Neural crest cell (in vitro differentiated cells): ENCODE measurements at regions not wholly inside any gene's neighbourhood (a gene's known extent, or its start where the extent isn't known, plus 50 kb on each side); places are given as distances from the start of the nearest gene placed in this dataset.

Experiments
- DNase-seq: peaks from one replicate; pipeline ENCODE4 v3.0.0; 2021; ENCODE audit warnings: low read depth, mixed read lengths, low spot score
- H3K27ac Mint-ChIP-seq: one replicate; pipeline ENCODE4 v1.8.0; 2021; ENCODE audit warnings: mild to moderate bottlenecking, mixed read lengths; ENCODE audit not compliant: unreplicated experiment
- H3K27me3 Mint-ChIP-seq: 2 replicates; pipeline ENCODE4 v1.8.0; 2021; ENCODE audit warnings: low read depth, mild to moderate bottlenecking, mixed read lengths
- H3K36me3 Mint-ChIP-seq: 2 replicates; pipeline ENCODE4 v1.8.0; 2021; ENCODE audit warnings: low read depth, mild to moderate bottlenecking, mixed read lengths
- H3K4me1 Mint-ChIP-seq: 2 replicates; pipeline ENCODE4 v1.8.0; 2021; ENCODE audit warnings: mixed read lengths
- H3K4me3 Mint-ChIP-seq: one replicate; pipeline ENCODE4 v1.8.0; 2021; ENCODE audit warnings: mild to moderate bottlenecking, mixed read lengths
- H3K9me3 Mint-ChIP-seq: 2 replicates; pipeline ENCODE4 v1.8.0; 2021; ENCODE audit warnings: mixed read lengths
- TF ChIP-seq, protein P1 (sequence below): fragments of 200-600 bp; sonication (generic); conservative IDR thresholded peaks from 2 replicates; pipeline ENCODE4 v1.5.0; 2021; ENCODE audit warnings: antibody characterized with exemption, mild to moderate bottlenecking

DNA sequence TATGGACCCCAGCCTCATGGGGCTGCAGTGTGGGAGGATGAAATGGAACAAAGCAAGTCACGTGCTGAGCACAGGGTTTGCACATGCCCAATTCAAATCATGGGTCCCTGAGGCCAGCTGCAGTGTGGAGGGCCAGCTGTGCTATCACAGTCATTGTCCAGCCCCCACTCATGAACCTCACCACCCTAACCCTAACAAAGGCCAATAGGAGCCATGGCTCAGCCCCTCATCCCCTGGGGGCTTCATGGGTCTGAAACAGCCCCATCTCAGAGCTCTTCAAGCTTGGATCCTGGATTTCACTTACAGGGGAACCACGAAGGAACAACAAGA is 125.6 kb upstream of the MAFB start:
- Mint-ChIP-seq H3K36me3 (no peaks in the 10 kb centered on the region), H3K9me3 (peaks cover 4% of the 10 kb centered on the region), H3K27ac (peak overlapping the region; percentile 35), H3K4me3 (no peak overlapping the region), H3K27me3 (peaks cover 2% of the 10 kb centered on the region), H3K4me1 (peaks cover 9% of the 10 kb centered on the region)
- TF ChIP-seq, protein P1, sequence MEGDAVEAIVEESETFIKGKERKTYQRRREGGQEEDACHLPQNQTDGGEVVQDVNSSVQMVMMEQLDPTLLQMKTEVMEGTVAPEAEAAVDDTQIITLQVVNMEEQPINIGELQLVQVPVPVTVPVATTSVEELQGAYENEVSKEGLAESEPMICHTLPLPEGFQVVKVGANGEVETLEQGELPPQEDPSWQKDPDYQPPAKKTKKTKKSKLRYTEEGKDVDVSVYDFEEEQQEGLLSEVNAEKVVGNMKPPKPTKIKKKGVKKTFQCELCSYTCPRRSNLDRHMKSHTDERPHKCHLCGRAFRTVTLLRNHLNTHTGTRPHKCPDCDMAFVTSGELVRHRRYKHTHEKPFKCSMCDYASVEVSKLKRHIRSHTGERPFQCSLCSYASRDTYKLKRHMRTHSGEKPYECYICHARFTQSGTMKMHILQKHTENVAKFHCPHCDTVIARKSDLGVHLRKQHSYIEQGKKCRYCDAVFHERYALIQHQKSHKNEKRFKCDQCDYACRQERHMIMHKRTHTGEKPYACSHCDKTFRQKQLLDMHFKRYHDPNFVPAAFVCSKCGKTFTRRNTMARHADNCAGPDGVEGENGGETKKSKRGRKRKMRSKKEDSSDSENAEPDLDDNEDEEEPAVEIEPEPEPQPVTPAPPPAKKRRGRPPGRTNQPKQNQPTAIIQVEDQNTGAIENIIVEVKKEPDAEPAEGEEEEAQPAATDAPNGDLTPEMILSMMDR = no peak
- DNase-seq = no peak

DNA sequence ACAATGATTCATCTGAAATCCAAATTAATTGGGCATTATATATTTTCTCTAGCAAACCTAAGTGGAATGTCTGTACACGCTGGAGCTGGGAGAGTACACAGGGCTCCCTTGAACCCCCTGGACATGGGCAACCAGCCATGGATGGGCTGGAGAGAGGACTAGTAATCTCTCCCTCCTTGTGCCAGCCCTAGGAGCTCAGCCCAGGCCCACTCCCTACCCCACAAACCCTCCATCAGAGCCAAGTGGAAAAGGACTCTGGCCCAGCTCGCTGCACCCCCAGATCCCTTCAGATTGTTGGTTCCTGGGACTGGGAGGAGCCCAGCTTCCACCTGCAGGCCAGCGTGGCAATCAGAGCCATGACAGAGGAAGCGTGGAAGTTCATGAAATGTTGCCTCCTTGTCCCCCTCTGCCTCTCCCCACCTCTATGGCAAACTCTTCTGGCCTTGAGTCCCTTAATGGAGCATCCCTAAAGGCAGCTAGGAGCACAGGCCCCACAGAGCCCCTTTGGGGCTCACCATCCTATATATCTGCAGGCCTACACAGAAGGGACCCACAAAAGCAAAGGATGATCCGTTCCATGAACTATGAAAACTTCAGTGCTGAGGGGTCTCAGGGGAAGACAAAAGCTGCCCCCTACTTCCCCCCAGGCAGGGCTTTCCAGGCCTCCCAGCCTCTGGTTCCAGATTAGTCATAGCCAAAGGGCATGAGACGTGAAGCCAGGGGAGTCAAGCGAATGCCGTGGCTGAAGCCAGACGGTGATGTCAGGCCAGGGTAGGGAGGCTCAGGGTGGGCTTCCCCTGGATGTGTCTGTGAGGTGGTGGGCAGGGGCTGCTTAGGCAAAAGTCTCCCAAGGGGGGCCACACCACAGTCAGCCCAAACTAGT is 126.4 kb upstream of the MAFB start:
- no peak overlapping the region for H3K4me3 Mint-ChIP-seq
- DNase-seq = no peak
- no peaks in the 10 kb centered on the region for H3K36me3 Mint-ChIP-seq
- TF ChIP-seq, protein P1 = no peak
- H3K9me3 Mint-ChIP-seq = peaks cover 4% of the 10 kb centered on the region
- H3K4me1 Mint-ChIP-seq = peaks cover 9% of the 10 kb centered on the region
- peaks cover 2% of the 10 kb centered on the region for H3K27me3 Mint-ChIP-seq
- H3K27ac Mint-ChIP-seq = no peak overlapping the region

DNA sequence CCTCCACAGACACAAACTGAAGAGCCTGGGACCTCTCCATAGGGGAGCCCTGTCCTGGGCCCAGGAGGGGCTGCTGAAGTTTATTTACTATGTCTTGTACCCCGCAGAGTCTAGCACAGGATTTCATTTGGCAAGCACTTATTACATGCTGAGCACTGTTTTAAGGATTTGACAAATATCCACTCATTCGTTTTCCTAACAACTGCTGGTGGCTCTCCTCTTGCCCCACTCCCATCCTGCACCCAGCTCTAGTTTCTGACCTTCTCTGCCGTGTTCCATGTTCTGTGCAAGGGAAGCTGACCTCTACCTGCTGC is 127.0 kb upstream of the MAFB start:
- Mint-ChIP-seq H3K27ac (no peak overlapping the region), H3K4me3 (no peak overlapping the region), H3K27me3 (peaks cover 2% of the 10 kb centered on the region), H3K36me3 (no peaks in the 10 kb centered on the region), H3K4me1 (peaks cover 9% of the 10 kb centered on the region), H3K9me3 (peaks cover 4% of the 10 kb centered on the region)
- no peak for DNase-seq
- TF ChIP-seq, protein P1 = no peak

DNA sequence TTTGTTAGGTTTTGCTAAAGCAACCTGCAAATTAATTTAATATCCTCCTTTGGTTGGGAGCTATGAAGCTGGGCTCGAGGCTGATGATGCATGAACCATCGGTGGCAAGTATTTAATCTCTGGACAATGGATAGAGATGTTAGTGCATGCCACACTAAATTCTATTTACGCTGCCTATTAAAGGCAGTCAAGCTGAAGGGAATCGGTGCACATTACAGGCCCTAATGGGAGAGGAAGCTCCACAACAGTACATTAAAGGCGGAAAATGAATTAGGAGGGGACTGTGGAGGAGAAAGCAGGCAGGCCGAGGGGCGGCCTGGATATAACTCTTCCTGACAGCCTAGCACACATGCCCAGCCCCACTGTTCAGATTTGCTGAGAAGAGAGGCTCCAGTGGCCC is 132.4 kb upstream of the MAFB start:
- peaks cover 5% of the 10 kb centered on the region for H3K27me3 Mint-ChIP-seq
- no peak for DNase-seq
- peaks cover 7% of the 10 kb centered on the region for H3K4me1 Mint-ChIP-seq
- TF ChIP-seq, protein P1 = no peak
- no peak overlapping the region for H3K27ac Mint-ChIP-seq
- peaks cover 4% of the 10 kb centered on the region for H3K9me3 Mint-ChIP-seq
- no peak overlapping the region for H3K4me3 Mint-ChIP-seq
- no peaks in the 10 kb centered on the region for H3K36me3 Mint-ChIP-seq

DNA sequence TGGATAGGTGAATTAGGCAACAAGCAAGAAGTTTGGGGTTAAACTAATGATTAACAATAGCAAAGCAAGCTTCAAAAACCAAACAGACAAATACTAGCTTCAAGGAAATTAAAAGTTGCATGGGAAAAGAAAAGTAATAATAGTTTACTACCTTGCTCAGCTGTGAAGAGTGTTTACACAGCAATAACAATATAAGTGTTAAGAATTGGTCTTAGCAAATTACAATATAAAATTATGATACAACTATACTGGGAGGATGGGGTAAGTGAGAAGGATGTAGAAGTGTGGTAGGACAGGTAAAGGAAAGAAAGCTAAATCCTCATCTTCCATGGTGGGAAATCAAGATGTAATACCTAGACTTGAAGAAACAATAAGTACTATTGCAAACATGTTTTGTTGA is 137.7 kb upstream of the MAFB start:
- DNase-seq = no peak

More for the DNA sequence above, 137.7 kb upstream of the MAFB start:
- H3K27ac Mint-ChIP-seq = no peak overlapping the region
- TF ChIP-seq, protein P1 = no peak
- no peaks in the 10 kb centered on the region for H3K36me3 Mint-ChIP-seq
- H3K27me3 Mint-ChIP-seq = peaks cover 4% of the 10 kb centered on the region
- H3K4me3 Mint-ChIP-seq = no peak overlapping the region
- no peaks in the 10 kb centered on the region for H3K9me3 Mint-ChIP-seq
- peaks cover 7% of the 10 kb centered on the region for H3K4me1 Mint-ChIP-seq
